H9 (cell line): ENCODE measurements at regions not wholly inside any gene's neighbourhood (a gene's known extent, or its start where the extent isn't known, plus 50 kb on each side); places are given as distances from the start of the nearest gene placed in this dataset.
A peak's percentile ranks its signal among the peaks of the same experiment; 100 is the strongest.

ENCODE experiments used
- DNase-seq: peaks from one replicate; pipeline ENCODE4 v3.0.0-alpha.2; 2017
- H2AFZ ChIP-seq: one replicate; pipeline ENCODE4 v1.6.1; 2013; ENCODE audit warnings: mild to moderate bottlenecking, low read length, control low read depth, moderate library complexity
- H2AK5ac ChIP-seq: 2 replicates; pipeline ENCODE4 v1.6.1; 2013; ENCODE audit warnings: low read length, control low read depth, mixed read lengths; ENCODE audit not compliant: insufficient read length
- H2BK120ac ChIP-seq: one replicate; pipeline ENCODE4 v1.6.1; 2013; ENCODE audit warnings: low read depth, mild to moderate bottlenecking, low read length, control low read depth, inconsistent platforms; ENCODE audit not compliant: poor library complexity, severe bottlenecking
- H2BK12ac ChIP-seq: 2 replicates; pipeline ENCODE4 v1.6.1; 2013; ENCODE audit warnings: low read length, control low read depth, mixed read lengths, low read depth; ENCODE audit not compliant: insufficient read length
- H2BK15ac ChIP-seq: 2 replicates; pipeline ENCODE4 v1.6.1; 2013; ENCODE audit warnings: low read depth, low read length, control low read depth
- H2BK20ac ChIP-seq: one replicate; pipeline ENCODE4 v1.6.1; 2013; ENCODE audit warnings: low read depth, mild to moderate bottlenecking, low read length, control low read depth, inconsistent platforms; ENCODE audit not compliant: poor library complexity, severe bottlenecking
- H2BK5ac ChIP-seq: 2 replicates; pipeline ENCODE4 v1.6.1; 2013; ENCODE audit warnings: low read length, control low read depth, mixed read lengths; ENCODE audit not compliant: insufficient read length
- H3K14ac ChIP-seq: 2 replicates; pipeline ENCODE4 v1.6.1; 2013; ENCODE audit warnings: low read length, control low read depth; ENCODE audit not compliant: insufficient read depth
- H3K18ac ChIP-seq: 2 replicates; pipeline ENCODE4 v1.6.1; 2013; ENCODE audit warnings: low read depth, mild to moderate bottlenecking, mixed read lengths, low read length, control low read depth; ENCODE audit not compliant: insufficient read length
- H3K23ac ChIP-seq: 2 replicates; pipeline ENCODE4 v1.6.1; 2013; ENCODE audit warnings: low read length, control low read depth, mixed read lengths, low read depth; ENCODE audit not compliant: insufficient read length
- H3K23me2 ChIP-seq: 2 replicates; pipeline ENCODE4 v1.6.1; 2013; ENCODE audit warnings: low read depth, mild to moderate bottlenecking, mixed read lengths, low read length, control low read depth; ENCODE audit not compliant: insufficient read length, poor library complexity, severe bottlenecking
- H3K27ac ChIP-seq: 2 replicates; pipeline ENCODE4 v1.5.1; 2013; ENCODE audit warnings: low read length, control low read depth, mixed read lengths, low read depth; ENCODE audit not compliant: insufficient read length
- H3K27me3 ChIP-seq: 2 replicates; pipeline ENCODE4 v1.6.1; 2013; ENCODE audit warnings: low read length, control low read depth, inconsistent platforms; ENCODE audit not compliant: insufficient read depth
- H3K4ac ChIP-seq: 2 replicates; pipeline ENCODE4 v1.6.1; 2013; ENCODE audit warnings: low read depth, mild to moderate bottlenecking, control low read depth, inconsistent platforms, low read length, moderate library complexity
- H3K4me1 ChIP-seq: 2 replicates; pipeline ENCODE4 v1.6.1; 2013; ENCODE audit warnings: low read length, control low read depth, inconsistent platforms; ENCODE audit not compliant: insufficient read depth
- H3K4me2 ChIP-seq: 2 replicates; pipeline ENCODE4 v1.6.1; 2013; ENCODE audit warnings: low read length, control low read depth, mixed read lengths; ENCODE audit not compliant: insufficient read length, insufficient read depth
- H3K56ac ChIP-seq: 2 replicates; pipeline ENCODE4 v1.6.1; 2013; ENCODE audit warnings: low read depth, mild to moderate bottlenecking, mixed read lengths, low read length, control low read depth; ENCODE audit not compliant: insufficient read length
- H3K79me1 ChIP-seq: 2 replicates; pipeline ENCODE4 v1.6.1; 2013; ENCODE audit warnings: low read depth, mild to moderate bottlenecking, moderate library complexity, low read length, control low read depth, inconsistent platforms; ENCODE audit not compliant: insufficient read depth, poor library complexity, severe bottlenecking
- H3K79me2 ChIP-seq: 2 replicates; pipeline ENCODE4 v1.6.1; 2013; ENCODE audit warnings: low read length, control low read depth, inconsistent platforms; ENCODE audit not compliant: insufficient read depth
- H3K9ac ChIP-seq: 2 replicates; pipeline ENCODE4 v1.6.1; 2013; ENCODE audit warnings: low read length, control low read depth, mixed read lengths; ENCODE audit not compliant: insufficient read length; ENCODE audit errors: extremely low read depth
- H3K9me3 ChIP-seq: one replicate; pipeline ENCODE4 v1.6.1; 2013; ENCODE audit warnings: low read depth, low read length, inconsistent platforms; ENCODE audit not compliant: control insufficient read depth
- H3T11ph ChIP-seq: one replicate; pipeline ENCODE4 v1.6.1; 2013; ENCODE audit warnings: mild to moderate bottlenecking, low read length, control low read depth, inconsistent platforms
- H4K20me1 ChIP-seq: one replicate; pipeline ENCODE4 v1.6.1; 2013; ENCODE audit not compliant: control insufficient read depth, insufficient read length, insufficient read depth
- H4K5ac ChIP-seq: 2 replicates; pipeline ENCODE4 v1.6.1; 2013; ENCODE audit warnings: low read depth, mild to moderate bottlenecking, mixed read lengths, low read length, control low read depth; ENCODE audit not compliant: insufficient read length
- H4K8ac ChIP-seq: replicated peaks from 2 replicates; pipeline ENCODE4 v1.6.1; 2013; ENCODE audit warnings: low read length, control low read depth, mixed read lengths, low read depth; ENCODE audit not compliant: insufficient read length
- H4K91ac ChIP-seq: 2 replicates; pipeline ENCODE4 v1.6.1; 2013; ENCODE audit warnings: low read depth, mild to moderate bottlenecking, moderate library complexity, mixed read lengths, low read length, control low read depth; ENCODE audit not compliant: insufficient read length
- H3K27ac Mint-ChIP-seq, 3 experiments: 2 replicates in 2 of 3; 3 replicates in 1 of 3; pipeline ENCODE4 v1.8.0; 2020 to 2021; ENCODE audit warnings: mixed read lengths in 3 of 3, mild to moderate bottlenecking in 1 of 3, moderate library complexity in 1 of 3
- H3K27me3 Mint-ChIP-seq: 2 replicates; pipeline ENCODE4 v1.8.0; 2021; ENCODE audit warnings: low read depth, mild to moderate bottlenecking, moderate library complexity, mixed read lengths
- H3K36me3 Mint-ChIP-seq, 3 experiments: 2 replicates in 2 of 3; 3 replicates in 1 of 3; pipeline ENCODE4 v1.8.0; 2020 to 2021; ENCODE audit warnings: low read depth in 3 of 3, mixed read lengths in 3 of 3; ENCODE audit not compliant: insufficient read depth in 1 of 3
- H3K4me1 Mint-ChIP-seq, 2 experiments: 2 replicates each; pipeline ENCODE4 v1.8.0; 2020; ENCODE audit warnings: mixed read lengths in 2 of 2
- H3K4me3 Mint-ChIP-seq, 2 experiments: 2 replicates in 1 of 2; 3 replicates in 1 of 2; pipeline ENCODE4 v1.8.0; 2020 to 2021; ENCODE audit warnings: mild to moderate bottlenecking in 2 of 2, mixed read lengths in 2 of 2, moderate library complexity in 1 of 2
- H3K9me3 Mint-ChIP-seq, 2 experiments: 2 replicates in 1 of 2; 3 replicates in 1 of 2; pipeline ENCODE4 v1.8.0; 2020; ENCODE audit warnings: mild to moderate bottlenecking in 2 of 2, mixed read lengths in 2 of 2, moderate library complexity in 1 of 2
- WGBS: extraction: QIAGEN DNeasy Blood & Tissue Kit; methylation state at CpG from one replicate; pipeline ENCODE4 v1.1.7; 2013; ENCODE audit warnings: missing lambda C conversion rate, low lambda C conversion rate, mixed read lengths; ENCODE audit not compliant: insufficient read length; ENCODE audit errors: extremely low coverage; 5-methylcytosine and 5-hydroxymethylcytosine counted together
- TF ChIP-seq, protein P1 (sequence below): fragments of 200-600 bp; sonication (generic); conservative IDR thresholded peaks from 3 replicates; pipeline ENCODE4 v1.8.0; 2021; ENCODE audit warnings: antibody characterized with exemption, mild to moderate bottlenecking

GRCh38 chr2:71893646-71894045 is 254.0 kb downstream of the CYP26B1 start:
- no peaks in the 10 kb centered on the region for H3K27me3 ChIP-seq
- no peak overlapping the region for H3K4me2 ChIP-seq
- Mint-ChIP-seq H3K36me3 (no peaks in the 10 kb centered on the region; a peak in 1 of 7 replicates), H3K4me3 (no peak overlapping the region), H3K27me3 (peaks cover 7% of the 10 kb centered on the region), H3K4me1 (peaks cover 0 to 3% of the 10 kb centered on the region in 2 experiments; a peak in 1 of 4 replicates), H3K27ac (peak overlapping the region in 1 of 3 experiments; percentile 68; a peak in 1 of 7 replicates), H3K9me3 (no peaks in the 10 kb centered on the region)
- no peaks in the 10 kb centered on the region for H3K79me2 ChIP-seq
- no peak overlapping the region for H3K23ac ChIP-seq
- no peak overlapping the region for H2AFZ ChIP-seq
- H2BK120ac ChIP-seq = no peak overlapping the region
- H3K14ac ChIP-seq = no peak overlapping the region
- H3K79me1 ChIP-seq = no peaks in the 10 kb centered on the region
- no peak overlapping the region for H2BK15ac ChIP-seq
- no peak overlapping the region for H2BK5ac ChIP-seq
- no peak overlapping the region for H4K5ac ChIP-seq
- no peak overlapping the region for H3K56ac ChIP-seq
- no peak overlapping the region for H2BK12ac ChIP-seq
- no peak overlapping the region for H4K91ac ChIP-seq
- no peaks in the 10 kb centered on the region for H3K23me2 ChIP-seq
- H4K20me1 ChIP-seq = no peaks in the 10 kb centered on the region
- no peak overlapping the region for H4K8ac ChIP-seq
- H3K18ac ChIP-seq = no peak overlapping the region
- no peak overlapping the region for H3K4ac ChIP-seq
- DNase-seq = no peak
- no peak overlapping the region for H2BK20ac ChIP-seq
- no peak overlapping the region for H2AK5ac ChIP-seq
- no CpG with 5 or more reads among the region's 13 CpGs for WGBS
- no peaks in the 10 kb centered on the region for H3K9me3 ChIP-seq
- H3K4me1 ChIP-seq = no peaks in the 10 kb centered on the region
- H3K9ac ChIP-seq = no peak overlapping the region
- TF ChIP-seq, protein P1, sequence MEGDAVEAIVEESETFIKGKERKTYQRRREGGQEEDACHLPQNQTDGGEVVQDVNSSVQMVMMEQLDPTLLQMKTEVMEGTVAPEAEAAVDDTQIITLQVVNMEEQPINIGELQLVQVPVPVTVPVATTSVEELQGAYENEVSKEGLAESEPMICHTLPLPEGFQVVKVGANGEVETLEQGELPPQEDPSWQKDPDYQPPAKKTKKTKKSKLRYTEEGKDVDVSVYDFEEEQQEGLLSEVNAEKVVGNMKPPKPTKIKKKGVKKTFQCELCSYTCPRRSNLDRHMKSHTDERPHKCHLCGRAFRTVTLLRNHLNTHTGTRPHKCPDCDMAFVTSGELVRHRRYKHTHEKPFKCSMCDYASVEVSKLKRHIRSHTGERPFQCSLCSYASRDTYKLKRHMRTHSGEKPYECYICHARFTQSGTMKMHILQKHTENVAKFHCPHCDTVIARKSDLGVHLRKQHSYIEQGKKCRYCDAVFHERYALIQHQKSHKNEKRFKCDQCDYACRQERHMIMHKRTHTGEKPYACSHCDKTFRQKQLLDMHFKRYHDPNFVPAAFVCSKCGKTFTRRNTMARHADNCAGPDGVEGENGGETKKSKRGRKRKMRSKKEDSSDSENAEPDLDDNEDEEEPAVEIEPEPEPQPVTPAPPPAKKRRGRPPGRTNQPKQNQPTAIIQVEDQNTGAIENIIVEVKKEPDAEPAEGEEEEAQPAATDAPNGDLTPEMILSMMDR = no peak
- H3T11ph ChIP-seq = no peak overlapping the region
- no peak overlapping the region for H3K27ac ChIP-seq
